K562 (cell line): ENCODE measurements at regions not wholly inside any gene's neighbourhood (a gene's known extent, or its start where the extent isn't known, plus 50 kb on each side); places are given as distances from the start of the nearest gene placed in this dataset.

Source experiments
- ATAC-seq: fragments of 200-7000 bp; cut with Tn5 transposase; 3 replicates; pipeline ENCODE4 v1.9.1; 2020; ENCODE audit warnings: moderate library complexity
- BruUV-seq: library from RNA; stranded (reverse); fragments of 400-500 nt; replicated peaks from 2 replicates; lab custom pipeline; 2021; lab: Mats Ljungman, UMichigan
- CTCF ChIA-PET: fragments of 300-600 bp; formaldehyde crosslinking; extraction: SDS; loops from one replicate; lab custom pipeline; 2021; ENCODE audit warnings: low intra/inter-chr PET ratio; lab: Yijun Ruan, JAX
- POLR2A ChIA-PET: fragments of 300-600, 350-650 bp; sonication (Branson Sonifier 250); formaldehyde crosslinking; extraction: SDS; loops from one replicate; lab custom pipeline; 2021; ENCODE audit warnings: antibody characterized with exemption, inconsistent platforms; lab: Yijun Ruan, JAX
- DNase-seq, 4 experiments: peaks; one replicate each; pipeline versions ENCODE4 v3.0.0 to v3.0.0-alpha.2; 2011 to 2018; ENCODE audit warnings: low spot score in 3 of 4, mixed read lengths in 3 of 4; ENCODE audit errors: extremely low read depth in 1 of 4
- FAIRE-seq: peaks from 2 replicates; lab custom pipeline; 2011; peaks lifted over from hg19 to GRCh38; lab: Jason Lieb, UNC
- H2AFZ ChIP-seq: 2 replicates; pipeline ENCODE4 v1.6.0; 2011; ENCODE audit warnings: low read depth, low read length, control low read depth, inconsistent platforms
- H3K27ac ChIP-seq: fragments of 200-600 bp; 3 replicates; pipeline ENCODE4 v1.8.0; 2011; ENCODE audit warnings: low read depth, mild to moderate bottlenecking, control low read depth, inconsistent platforms, low read length, moderate library complexity, mixed read lengths; ENCODE audit errors: extremely low read depth
- H3K27me3 ChIP-seq, 2 experiments: fragments of 300-600 bp in 1 of 2; 2 replicates in 1 of 2; 3 replicates in 1 of 2; pipeline versions ENCODE4 v1.6.0 to v1.8.0; 2011; ENCODE audit warnings: inconsistent platforms in 2 of 2, low read length in 2 of 2, mild to moderate bottlenecking in 1 of 2, mixed read lengths in 1 of 2, moderate library complexity in 1 of 2; ENCODE audit not compliant: control insufficient read depth in 2 of 2, insufficient read depth in 2 of 2
- H3K36me3 ChIP-seq: fragments of 300-600 bp; 3 replicates; pipeline ENCODE4 v1.8.0; 2011; ENCODE audit warnings: mild to moderate bottlenecking, low read length, inconsistent platforms; ENCODE audit not compliant: control insufficient read depth, insufficient read depth
- H3K4me1 ChIP-seq, 2 experiments: fragments of 200-600 bp in 1 of 2; replicated peaks in 1 of 2; 2 replicates in 1 of 2; 3 replicates in 1 of 2; pipeline versions ENCODE4 v1.5.1 to v1.8.0; 2011; ENCODE audit warnings: inconsistent platforms in 2 of 2, low read length in 2 of 2, mild to moderate bottlenecking in 1 of 2, mixed read lengths in 1 of 2, moderate library complexity in 1 of 2; ENCODE audit not compliant: control insufficient read depth in 2 of 2, insufficient read depth in 2 of 2
- H3K4me2 ChIP-seq: 2 replicates; pipeline ENCODE4 v1.6.1; 2011; ENCODE audit warnings: low read length, control low read depth, inconsistent platforms, mixed read lengths; ENCODE audit not compliant: insufficient read depth
- H3K4me3 ChIP-seq: fragments of 200-600 bp; sonication (generic), shearing (Covaris generic); 2 replicates; pipeline ENCODE4 v1.5.1; 2016; ENCODE audit warnings: control low read depth, inconsistent platforms
- H3K79me2 ChIP-seq: fragments of 200-600 bp; 3 replicates; pipeline ENCODE4 v1.8.0; 2011; ENCODE audit warnings: low read length, inconsistent platforms; ENCODE audit not compliant: control insufficient read depth, insufficient read depth
- H3K9ac ChIP-seq, 2 experiments: 2 replicates each; pipeline versions ENCODE4 v1.6.0 to v1.6.1; 2011; ENCODE audit warnings: low read depth in 2 of 2, low read length in 2 of 2, control low read depth in 1 of 2, inconsistent platforms in 1 of 2, mild to moderate bottlenecking in 1 of 2, mixed read lengths in 1 of 2; ENCODE audit not compliant: insufficient read depth in 1 of 2
- H3K9me1 ChIP-seq: one replicate; pipeline ENCODE4 v1.6.0; 2011; ENCODE audit warnings: inconsistent platforms, mild to moderate bottlenecking, low read length, moderate library complexity; ENCODE audit not compliant: control insufficient read depth, insufficient read depth
- H3K9me3 ChIP-seq: replicated peaks from 2 replicates; pipeline ENCODE4 v1.5.1; 2011; ENCODE audit warnings: low read depth, low read length, inconsistent platforms; ENCODE audit not compliant: control insufficient read depth, insufficient read depth
- H4K20me1 ChIP-seq: replicated peaks from 2 replicates; pipeline ENCODE4 v1.6.1; 2011; ENCODE audit warnings: low read length, inconsistent platforms, mixed read lengths; ENCODE audit not compliant: control insufficient read depth, insufficient read depth
- ASH1L ChIP-seq: fragments of 450-650 bp; IDR thresholded peaks from 2 replicates; pipeline ENCODE4 v1.6.1; 2018; ENCODE audit warnings: borderline replicate concordance, mild to moderate bottlenecking, low read depth; ENCODE audit not compliant: partially characterized antibody
- ATF6 ChIP-seq: sonication (generic); formaldehyde crosslinking; IDR thresholded peaks from 2 replicates; pipeline ENCODE4 v1.4.0; 2020; ENCODE audit warnings: mild to moderate bottlenecking, missing genetic modification reagents
- CC2D1A ChIP-seq: fragments of 450-650 bp; IDR thresholded peaks from 2 replicates; pipeline ENCODE4 v1.6.1; 2017; ENCODE audit warnings: mild to moderate bottlenecking
- CXXC5 ChIP-seq: fragments of 250-450 bp; sonication (Bioruptor Pico); IDR thresholded peaks from 2 replicates; pipeline ENCODE4 v1.8.0; 2022; ENCODE audit warnings: inconsistent platforms, mild to moderate bottlenecking, moderate library complexity
- ELF2 ChIP-seq: fragments of 250-450 bp; sonication (Bioruptor Pico); IDR thresholded peaks from 2 replicates; pipeline ENCODE4 v1.5.0; 2021; ENCODE audit warnings: mild to moderate bottlenecking
- ETV1 ChIP-seq: fragments of 450-650 bp; conservative IDR thresholded peaks from 2 replicates; pipeline ENCODE4 v1.6.1; 2016; ENCODE audit warnings: missing genetic modification characterization, control low read depth, low read depth, missing compliant biosample characterization
- FOS ChIP-seq: IDR thresholded peaks from 3 replicates; pipeline ENCODE4 v1.6.1; 2011; ENCODE audit not compliant: insufficient read length; ENCODE audit errors: extremely low read depth
- FOXA3 ChIP-seq, 2 experiments: fragments of 450-650 bp in 1 of 2; sonication (generic) in 1 of 2; formaldehyde crosslinking; IDR thresholded peaks in 1 of 2; conservative IDR thresholded peaks in 1 of 2; 2 replicates each; pipeline versions ENCODE4 v1.4.0 to v1.8.0; 2020 to 2022; ENCODE audit warnings: mild to moderate bottlenecking in 2 of 2, missing genetic modification reagents in 1 of 2
- ID3 ChIP-seq, 2 experiments: fragments of 250-450 bp in 1 of 2; fragments of 450-650 bp in 1 of 2; sonication (Bioruptor Pico) in 1 of 2; IDR thresholded peaks; 2 replicates each; pipeline versions ENCODE4 v1.6.1 to v1.8.0; 2016 to 2021; ENCODE audit warnings: mild to moderate bottlenecking in 2 of 2, moderate library complexity in 2 of 2, missing compliant biosample characterization in 1 of 2, missing genetic modification characterization in 1 of 2
- MAFF ChIP-seq: IDR thresholded peaks from 2 replicates; pipeline ENCODE4 v1.6.1; 2012; ENCODE audit warnings: low read length, improper control_type of control experiment
- NFE2L1 ChIP-seq: fragments of 450-650 bp; IDR thresholded peaks from 2 replicates; pipeline ENCODE4 v1.6.1; 2016; ENCODE audit warnings: missing genetic modification characterization, low read depth, mild to moderate bottlenecking, missing compliant biosample characterization, moderate library complexity, borderline replicate concordance
- RAD51 ChIP-seq: fragments of 450-650 bp; IDR thresholded peaks from 2 replicates; pipeline ENCODE4 v1.7.1; 2016; ENCODE audit warnings: low read depth, mild to moderate bottlenecking, borderline replicate concordance
- SIN3A ChIP-seq, 2 experiments: fragments of 150-350 bp in 1 of 2; IDR thresholded peaks; 2 replicates each; pipeline ENCODE4 v1.6.1; 2011 to 2016; ENCODE audit warnings: borderline replicate concordance in 2 of 2, low read depth in 2 of 2, low read length in 2 of 2, mild to moderate bottlenecking in 2 of 2, moderate library complexity in 2 of 2; ENCODE audit not compliant: control insufficient read depth in 1 of 2
- ZC3H11A ChIP-seq: IDR thresholded peaks from 2 replicates; pipeline ENCODE4 v1.6.1; 2012; ENCODE audit warnings: low read depth, low read length, improper control_type of control experiment
- ZC3H4 ChIP-seq: sonication (generic); formaldehyde crosslinking; IDR thresholded peaks from 2 replicates; pipeline ENCODE4 v1.9.0; 2021; ENCODE audit warnings: missing genetic modification reagents, borderline replicate concordance
- ZNF589 ChIP-seq: fragments of 200-800 bp; sonication (Bioruptor generic); IDR thresholded peaks from 2 replicates; pipeline ENCODE4 v1.6.1; 2016; ENCODE audit warnings: low read depth, missing genetic modification characterization, missing compliant biosample characterization
- ZNF75A ChIP-seq: fragments of 450-650 bp; formaldehyde crosslinking; IDR thresholded peaks from 2 replicates; pipeline ENCODE4 v1.4.0; 2020; ENCODE audit warnings: mild to moderate bottlenecking
- WGBS: fragments of 100-300 bp; shearing (Covaris generic); methylation state at CpG from one replicate; pipeline ENCODE4 v1.1.6; 2016; ENCODE audit warnings: low coverage, mixed read lengths; ENCODE audit not compliant: insufficient coverage; ENCODE audit errors: missing lambda C conversion rate; 5-methylcytosine and 5-hydroxymethylcytosine counted together
- in situ Hi-C: fragments of 300-500 bp; cut with MboI; formaldehyde crosslinking; loops from 4 replicates; pipeline ENCODE4 v1.15.0; 2018; ENCODE audit warnings: inconsistent platforms, mixed read lengths
- intact Hi-C: fragments of 100-400 bp; cut with micrococcal nuclease; formaldehyde crosslinking; loops from 2 replicates; pipeline ENCODE4 v1.14.2; 2022
- TF ChIP-seq, protein P1 (sequence below): fragments of 450-650 bp; IDR thresholded peaks from 2 replicates; pipeline ENCODE4 v1.6.1; 2016; ENCODE audit warnings: low read depth, mild to moderate bottlenecking, moderate library complexity

DNA sequence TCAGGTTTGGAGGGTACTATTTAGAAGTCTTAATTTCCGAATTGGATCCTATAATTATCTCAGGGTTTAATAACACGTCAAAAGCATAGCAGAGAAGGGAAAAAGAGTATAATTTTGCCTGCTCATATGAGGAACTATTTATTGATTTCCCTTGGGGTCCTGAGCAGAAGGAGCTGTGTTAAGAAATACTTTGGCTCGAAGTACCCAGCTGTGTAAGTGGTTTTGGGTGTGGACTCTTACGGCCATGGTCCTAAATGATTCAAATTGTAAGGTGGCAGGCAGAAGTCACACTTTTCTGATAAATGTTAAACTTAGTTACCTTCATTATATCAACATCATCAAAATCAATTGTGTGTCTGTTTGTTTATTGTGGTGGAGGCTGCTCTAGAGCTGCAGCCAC is 190.4 kb downstream of the MTRR start:
- H3K4me3 ChIP-seq = no peak overlapping the region
- BruUV-seq = no TSS peak
- intact Hi-C loops = no loop called here

More for the DNA sequence above, 190.4 kb downstream of the MTRR start:
- in situ Hi-C loops = no loop called here
- H3K9ac ChIP-seq = no peak overlapping the region
- TF ChIP-seq NFE2L1 = no peak
- TF ChIP-seq MAFF = no peak
- TF ChIP-seq ASH1L = no peak
- TF ChIP-seq ZNF75A = no peak
- TF ChIP-seq ID3 (CRISPR knock-in tag; IDR thresholded peaks at IDR 0.05) = no peak
- no peak for TF ChIP-seq ID3 (tag; IDR thresholded peaks at IDR 0.05)
- no peak for TF ChIP-seq SIN3A (IDR thresholded peaks at IDR 0.05; ENCODE audit: borderline replicate concordance in 2 of 2, control insufficient read depth in 1 of 2, low read depth in 2 of 2, low read length in 2 of 2)
- TF ChIP-seq RAD51 = no peak
- no peak for TF ChIP-seq ZC3H11A
- no peak for TF ChIP-seq ZNF589
- no peak for TF ChIP-seq ETV1 (tag)
- no peak for TF ChIP-seq FOXA3 (CRISPR knock-in tag; conservative IDR thresholded peaks at IDR 0.05 in 1 of 2, IDR thresholded peaks at IDR 0.05 in 1 of 2)
- TF ChIP-seq CXXC5 (CRISPR knock-in tag) = no peak
- TF ChIP-seq, protein P1, sequence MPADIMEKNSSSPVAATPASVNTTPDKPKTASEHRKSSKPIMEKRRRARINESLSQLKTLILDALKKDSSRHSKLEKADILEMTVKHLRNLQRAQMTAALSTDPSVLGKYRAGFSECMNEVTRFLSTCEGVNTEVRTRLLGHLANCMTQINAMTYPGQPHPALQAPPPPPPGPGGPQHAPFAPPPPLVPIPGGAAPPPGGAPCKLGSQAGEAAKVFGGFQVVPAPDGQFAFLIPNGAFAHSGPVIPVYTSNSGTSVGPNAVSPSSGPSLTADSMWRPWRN = no peak
- TF ChIP-seq CC2D1A = no peak
- TF ChIP-seq ATF6 (CRISPR knock-in tag) = no peak
- TF ChIP-seq FOS = no peak
- TF ChIP-seq ZC3H4 (CRISPR knock-in tag) = no peak
- no peak for TF ChIP-seq ELF2
- no peak for ATAC-seq
- H3K36me3 ChIP-seq = no peaks in the 10 kb centered on the region
- CTCF ChIA-PET = no interaction called here
- no peak overlapping the region for H3K27ac ChIP-seq
- peaks cover 22 to 38% of the 10 kb centered on the region in 2 experiments; a peak in 4 of 5 replicates for H3K27me3 ChIP-seq
- H3K9me3 ChIP-seq = no peaks in the 10 kb centered on the region
- WGBS = 6% methylated on average over 4 of the region's 4 CpGs
- H3K9me1 ChIP-seq = no peaks in the 10 kb centered on the region
- peaks cover 0 to 3% of the 10 kb centered on the region in 2 experiments; a peak in 2 of 5 replicates for H3K4me1 ChIP-seq
- H2AFZ ChIP-seq = no peak overlapping the region
- no peak for FAIRE-seq
- no peak overlapping the region for H3K4me2 ChIP-seq
- DNase-seq = no peak
- peaks cover 9% of the 10 kb centered on the region; the same call in 1 of the 2 replicates for H4K20me1 ChIP-seq
- POLR2A ChIA-PET = no interaction called here
- H3K79me2 ChIP-seq = no peaks in the 10 kb centered on the region
